Neuronal stem cell (in vitro differentiated cells): ENCODE measurements at regions not wholly inside any gene's neighbourhood (a gene's known extent, or its start where the extent isn't known, plus 50 kb on each side); places are given as distances from the start of the nearest gene placed in this dataset.

Source experiments
- DNase-seq: peaks from one replicate; pipeline ENCODE4 v3.0.0-alpha.2; 2013; ENCODE audit warnings: low spot score
- H2AFZ ChIP-seq: one replicate; pipeline ENCODE4 v1.6.1; 2013; ENCODE audit warnings: mild to moderate bottlenecking, low read length, inconsistent platforms
- H2AK5ac ChIP-seq: 2 replicates; pipeline ENCODE4 v1.6.1; 2013; ENCODE audit warnings: low read depth, mild to moderate bottlenecking, inconsistent platforms, low read length, moderate library complexity, mixed read lengths
- H2BK120ac ChIP-seq: 2 replicates; pipeline ENCODE4 v1.6.1; 2013; ENCODE audit warnings: low read depth, mild to moderate bottlenecking, inconsistent platforms, low read length, moderate library complexity, mixed read lengths
- H2BK12ac ChIP-seq: one replicate; pipeline ENCODE4 v1.6.1; 2013; ENCODE audit warnings: low read length, inconsistent platforms
- H2BK15ac ChIP-seq: 2 replicates; pipeline ENCODE4 v1.6.1; 2013; ENCODE audit warnings: mild to moderate bottlenecking, low read length, inconsistent platforms, mixed read lengths
- H2BK5ac ChIP-seq: one replicate; pipeline ENCODE4 v1.6.1; 2013; ENCODE audit warnings: inconsistent platforms, mild to moderate bottlenecking, low read length, moderate library complexity
- H3K14ac ChIP-seq: one replicate; pipeline ENCODE4 v1.6.1; 2013; ENCODE audit warnings: low read length, inconsistent platforms
- H3K18ac ChIP-seq: 2 replicates; pipeline ENCODE4 v1.6.1; 2013; ENCODE audit warnings: low read length, inconsistent platforms
- H3K23ac ChIP-seq: 2 replicates; pipeline ENCODE4 v1.6.1; 2013; ENCODE audit warnings: low read depth, mild to moderate bottlenecking, mixed read lengths, low read length, inconsistent platforms; ENCODE audit not compliant: poor library complexity
- H3K27ac ChIP-seq: replicated peaks from 3 replicates; pipeline ENCODE4 v1.5.1; 2013; ENCODE audit warnings: low read length, inconsistent platforms
- H3K27me3 ChIP-seq, 3 experiments: 2 replicates each; pipeline ENCODE4 v1.6.1; 2013; ENCODE audit warnings: low read length in 3 of 3, mild to moderate bottlenecking in 2 of 3, inconsistent platforms in 1 of 3, low read depth in 1 of 3, mixed read lengths in 1 of 3, moderate library complexity in 1 of 3; ENCODE audit not compliant: control insufficient read depth in 3 of 3, insufficient read depth in 3 of 3
- H3K36me3 ChIP-seq, 2 donors: replicated peaks in 1 of 2; 2 replicates each; pipeline ENCODE4 v1.6.1; 2013; ENCODE audit warnings: low read length in 2 of 2; ENCODE audit not compliant: control insufficient read depth in 2 of 2, insufficient read depth in 2 of 2
- H3K4ac ChIP-seq: 2 replicates; pipeline ENCODE4 v1.6.1; 2013; ENCODE audit warnings: inconsistent platforms, mild to moderate bottlenecking, low read length, moderate library complexity
- H3K4me1 ChIP-seq, 2 donors: 1 replicate in 1 of 2; 2 replicates in 1 of 2; pipeline ENCODE4 v1.6.1; 2013; ENCODE audit warnings: low read length in 2 of 2, low read depth in 1 of 2; ENCODE audit not compliant: control insufficient read depth in 2 of 2, insufficient read depth in 1 of 2
- H3K4me2 ChIP-seq: one replicate; pipeline ENCODE4 v1.6.1; 2013; ENCODE audit warnings: mild to moderate bottlenecking, low read length, inconsistent platforms; ENCODE audit not compliant: insufficient read depth, poor library complexity, severe bottlenecking
- H3K4me3 ChIP-seq, 2 donors: 2 replicates each; pipeline ENCODE4 v1.5.1; 2013; ENCODE audit warnings: low read length in 2 of 2, mild to moderate bottlenecking in 2 of 2, inconsistent platforms in 1 of 2, moderate library complexity in 1 of 2
- H3K79me1 ChIP-seq: one replicate; pipeline ENCODE4 v1.6.1; 2013; ENCODE audit warnings: low read depth, mild to moderate bottlenecking, inconsistent platforms, low read length, moderate library complexity
- H3K9ac ChIP-seq: one replicate; pipeline ENCODE4 v1.6.1; 2013; ENCODE audit warnings: mild to moderate bottlenecking, low read depth, low read length, inconsistent platforms; ENCODE audit not compliant: poor library complexity
- H3K9me3 ChIP-seq, 2 donors: replicated peaks in 1 of 2; 2 replicates each; pipeline versions ENCODE3 to v1.6.1; 2013; ENCODE audit warnings: low read length in 2 of 2, mild to moderate bottlenecking in 2 of 2, inconsistent platforms in 1 of 2, low read depth in 1 of 2, mixed read lengths in 1 of 2, moderate library complexity in 1 of 2; ENCODE audit not compliant: control insufficient read depth in 2 of 2, insufficient read depth in 1 of 2
- H4K8ac ChIP-seq: one replicate; pipeline ENCODE4 v1.6.1; 2013; ENCODE audit warnings: low read depth, mild to moderate bottlenecking, inconsistent platforms, low read length, moderate library complexity
- H4K91ac ChIP-seq: one replicate; pipeline ENCODE4 v1.6.1; 2013; ENCODE audit warnings: low read length, low read depth, mild to moderate bottlenecking, inconsistent platforms; ENCODE audit not compliant: poor library complexity
- WGBS, 2 donors: extraction: QIAGEN DNeasy Blood & Tissue Kit; methylation state at CpG; one replicate each; pipeline ENCODE4 v1.1.7; 2013; ENCODE audit warnings: missing lambda C conversion rate in 2 of 2, mixed read lengths in 1 of 2; ENCODE audit not compliant: insufficient read length in 2 of 2, insufficient replicate concordance in 1 of 2; ENCODE audit errors: extremely low coverage in 2 of 2; 5-methylcytosine and 5-hydroxymethylcytosine counted together

- Histone ChIP-seq H3K18ac (no peak overlapping the region), H3K79me1 (no peaks in the 10 kb centered on the region), H2AK5ac (no peak overlapping the region), H3K14ac (no peak overlapping the region), H3K36me3 (no peaks in the 10 kb centered on the region), H3K27ac (no peak overlapping the region), H2BK5ac (no peak overlapping the region), H3K23ac (no peak overlapping the region), H2BK15ac (no peak overlapping the region), H2BK12ac (no peak overlapping the region), H2AFZ (no peak overlapping the region), H3K4me3 (no peak overlapping the region), H4K8ac (no peak overlapping the region), H3K4me2 (no peak overlapping the region), H3K9ac (no peak overlapping the region), H2BK120ac (no peak overlapping the region), H3K9me3 (peaks cover 0 to 1% of the 10 kb centered on the region in 2 donors), H3K27me3 (no peaks in the 10 kb centered on the region), H4K91ac (no peak overlapping the region), H3K4me1 (no peaks in the 10 kb centered on the region), H3K4ac (no peak overlapping the region)
- no CpG with 5 or more reads among the region's 1 CpG for WGBS, 2 donors
- no peak for DNase-seq
Observed at GRCh38 chr10:108052981-108053380, 888.5 kb upstream of the SORCS1 start.

GRCh38 chr10:108051218-108051617, 886.7 kb upstream of the SORCS1 start:
- H3K79me1 ChIP-seq = no peaks in the 10 kb centered on the region
- no peak overlapping the region for H3K4me2 ChIP-seq
- no peak overlapping the region for H4K8ac ChIP-seq
- no peak overlapping the region for H3K18ac ChIP-seq
- H3K14ac ChIP-seq = no peak overlapping the region
- H2BK15ac ChIP-seq = no peak overlapping the region
- no peak overlapping the region for H3K4ac ChIP-seq
- no peak overlapping the region for H2BK120ac ChIP-seq
- H4K91ac ChIP-seq = no peak overlapping the region
- WGBS, 2 donors = no CpG with 5 or more reads among the region's 2 CpGs
- DNase-seq = no peak
- no peak overlapping the region for H2BK12ac ChIP-seq
- H3K4me3 ChIP-seq = no peak overlapping the region
- H2BK5ac ChIP-seq = no peak overlapping the region
- H3K27me3 ChIP-seq = no peaks in the 10 kb centered on the region
- no peak overlapping the region for H2AK5ac ChIP-seq
- H3K27ac ChIP-seq = no peak overlapping the region
- no peaks in the 10 kb centered on the region for H3K4me1 ChIP-seq
- no peaks in the 10 kb centered on the region for H3K36me3 ChIP-seq
- H2AFZ ChIP-seq = no peak overlapping the region
- H3K9me3 ChIP-seq = peaks cover 0 to 3% of the 10 kb centered on the region in 2 donors
- no peak overlapping the region for H3K9ac ChIP-seq
- H3K23ac ChIP-seq = no peak overlapping the region

- Histone ChIP-seq H3K79me1 (no peaks in the 10 kb centered on the region), H3K36me3 (no peaks in the 10 kb centered on the region), H3K27ac (no peak overlapping the region), H2BK120ac (no peak overlapping the region), H3K4ac (no peak overlapping the region), H2AK5ac (no peak overlapping the region), H3K4me1 (no peaks in the 10 kb centered on the region), H4K8ac (no peak overlapping the region), H3K4me3 (no peak overlapping the region), H3K23ac (no peak overlapping the region), H4K91ac (no peak overlapping the region), H3K9me3 (peaks cover 0 to 3% of the 10 kb centered on the region in 2 donors), H3K18ac (no peak overlapping the region), H2AFZ (no peak overlapping the region), H2BK12ac (no peak overlapping the region), H3K14ac (no peak overlapping the region), H3K4me2 (no peak overlapping the region), H3K27me3 (no peaks in the 10 kb centered on the region), H2BK5ac (no peak overlapping the region), H2BK15ac (no peak overlapping the region), H3K9ac (no peak overlapping the region)
- no CpG with 5 or more reads among the region's 1 CpG for WGBS, 2 donors
- no peak for DNase-seq
Observed at GRCh38 chr10:108050626-108051025, 886.1 kb upstream of the SORCS1 start.

GRCh38 chr10:108049668-108050067, 885.2 kb upstream of the SORCS1 start:
- Histone ChIP-seq H2BK5ac (no peak overlapping the region), H2BK15ac (no peak overlapping the region), H3K23ac (no peak overlapping the region), H3K9ac (no peak overlapping the region), H3K27ac (no peak overlapping the region), H3K4me2 (no peak overlapping the region), H3K9me3 (peaks cover 0 to 3% of the 10 kb centered on the region in 2 donors), H3K4me1 (no peaks in the 10 kb centered on the region), H3K79me1 (no peaks in the 10 kb centered on the region), H3K14ac (no peak overlapping the region), H2AK5ac (no peak overlapping the region), H2BK120ac (no peak overlapping the region), H2BK12ac (no peak overlapping the region), H3K27me3 (no peaks in the 10 kb centered on the region), H4K91ac (no peak overlapping the region), H3K18ac (no peak overlapping the region), H3K36me3 (no peaks in the 10 kb centered on the region), H3K4me3 (no peak overlapping the region), H2AFZ (no peak overlapping the region), H4K8ac (no peak overlapping the region), H3K4ac (no peak overlapping the region)
- no peak for DNase-seq
- no CpG with 5 or more reads among the region's 1 CpG for WGBS, 2 donors
